SK-N-SH treated with all-trans-retinoic acid at 6 μM for 48 hours (cell line): ENCODE measurements at regions not wholly inside any gene's neighbourhood (a gene's known extent, or its start where the extent isn't known, plus 50 kb on each side); places are given as distances from the start of the nearest gene placed in this dataset.

Experiments
- ATAC-seq: fragments of 200-7000 bp; cut with Tn5 transposase; 3 replicates; pipeline ENCODE4 v1.9.1; 2020; ENCODE audit warnings: mild to moderate bottlenecking, moderate library complexity
- ARNTL ChIP-seq: fragments of 450-650 bp; formaldehyde crosslinking; IDR thresholded peaks from 2 replicates; pipeline ENCODE4 v1.5.0; 2020; ENCODE audit warnings: low read depth, mild to moderate bottlenecking, moderate library complexity, borderline replicate concordance
- BACH2 ChIP-seq: fragments of 250-450 bp; sonication (Bioruptor Pico); IDR thresholded peaks from 2 replicates; pipeline ENCODE4 v1.9.0; 2021; ENCODE audit warnings: mild to moderate bottlenecking, borderline replicate concordance
- CSDC2 ChIP-seq: fragments of 250-450 bp; sonication (Bioruptor Pico); IDR thresholded peaks from 2 replicates; pipeline ENCODE4 v1.5.0; 2020; ENCODE audit warnings: mild to moderate bottlenecking, moderate library complexity
- ESRRG ChIP-seq: fragments of 250-450 bp; sonication (Bioruptor Pico); IDR thresholded peaks from 2 replicates; pipeline ENCODE4 v1.6.1; 2021; ENCODE audit warnings: mild to moderate bottlenecking
- GLIS3 ChIP-seq: fragments of 250-450 bp; sonication (Bioruptor Pico); IDR thresholded peaks from 2 replicates; pipeline ENCODE4 v1.5.0; 2020; ENCODE audit warnings: mild to moderate bottlenecking, moderate library complexity
- ISL1 ChIP-seq: fragments of 250-450 bp; sonication (Bioruptor Pico); IDR thresholded peaks from 2 replicates; pipeline ENCODE4 v2.1.2; 2022; ENCODE audit warnings: mild to moderate bottlenecking, moderate library complexity
- OSR1 ChIP-seq: fragments of 250-450 bp; sonication (Bioruptor Pico); IDR thresholded peaks from 2 replicates; pipeline ENCODE4 v1.8.0; 2022; ENCODE audit warnings: moderate library complexity, mild to moderate bottlenecking, inconsistent platforms
- PPARA ChIP-seq: fragments of 250-450 bp; sonication (Bioruptor Pico); IDR thresholded peaks from 2 replicates; pipeline ENCODE4 v1.5.0; 2020; ENCODE audit warnings: mild to moderate bottlenecking, borderline replicate concordance
- SNAI2 ChIP-seq: fragments of 250-450 bp; sonication (Bioruptor Pico); IDR thresholded peaks from 2 replicates; pipeline ENCODE4 v1.5.0; 2020; ENCODE audit warnings: mild to moderate bottlenecking, moderate library complexity
- TCF4 ChIP-seq: fragments of 250-450 bp; sonication (Bioruptor Pico); IDR thresholded peaks from 2 replicates; pipeline ENCODE4 v1.8.0; 2021; ENCODE audit warnings: mild to moderate bottlenecking, moderate library complexity, borderline replicate concordance
- TOX ChIP-seq: fragments of 250-450 bp; sonication (Bioruptor Pico); IDR thresholded peaks from 2 replicates; pipeline ENCODE4 v1.8.0; 2021; ENCODE audit warnings: mild to moderate bottlenecking, moderate library complexity, borderline replicate concordance
- TSHZ2 ChIP-seq: fragments of 250-450 bp; sonication (Bioruptor Pico); IDR thresholded peaks from 2 replicates; pipeline ENCODE4 v1.5.0; 2020; ENCODE audit warnings: mild to moderate bottlenecking, moderate library complexity
- ZC3H10 ChIP-seq: fragments of 250-450 bp; sonication (Bioruptor Pico); IDR thresholded peaks from 2 replicates; pipeline ENCODE4 v1.5.1; 2021; ENCODE audit warnings: mild to moderate bottlenecking, moderate library complexity
- ZFP30 ChIP-seq: fragments of 450-650 bp; formaldehyde crosslinking; IDR thresholded peaks from 2 replicates; pipeline ENCODE4 v1.5.0; 2022; ENCODE audit warnings: mild to moderate bottlenecking, moderate library complexity
- ZNF565 ChIP-seq: fragments of 450-650 bp; formaldehyde crosslinking; conservative IDR thresholded peaks from 2 replicates; pipeline ENCODE4 v1.5.0; 2020; ENCODE audit warnings: low read depth, mild to moderate bottlenecking, moderate library complexity
- ZNF8 ChIP-seq: fragments of 450-650 bp; formaldehyde crosslinking; IDR thresholded peaks from 2 replicates; pipeline ENCODE4 v1.5.0; 2020; ENCODE audit warnings: mild to moderate bottlenecking, moderate library complexity
- TF ChIP-seq, protein P1 (sequence below): fragments of 250-450 bp; sonication (Bioruptor Pico); IDR thresholded peaks from 2 replicates; pipeline ENCODE4 v1.5.1; 2020; ENCODE audit warnings: low read depth, mild to moderate bottlenecking, moderate library complexity
- TF ChIP-seq, protein P2 (sequence below): fragments of 250-450 bp; sonication (Bioruptor Pico); IDR thresholded peaks from 2 replicates; pipeline ENCODE4 v1.8.0; 2021; ENCODE audit warnings: low read depth, mild to moderate bottlenecking, moderate library complexity, borderline replicate concordance
- TF ChIP-seq, protein P3 (sequence below): fragments of 250-450 bp; sonication (Bioruptor Pico); IDR thresholded peaks from 2 replicates; pipeline ENCODE4 v1.5.1; 2021; ENCODE audit warnings: mild to moderate bottlenecking, moderate library complexity
- TF ChIP-seq, protein P4 (sequence below): fragments of 250-450 bp; sonication (Bioruptor Pico); IDR thresholded peaks from 2 replicates; pipeline ENCODE4 v1.8.0; 2020; ENCODE audit warnings: mild to moderate bottlenecking, moderate library complexity, borderline replicate concordance

DNA sequence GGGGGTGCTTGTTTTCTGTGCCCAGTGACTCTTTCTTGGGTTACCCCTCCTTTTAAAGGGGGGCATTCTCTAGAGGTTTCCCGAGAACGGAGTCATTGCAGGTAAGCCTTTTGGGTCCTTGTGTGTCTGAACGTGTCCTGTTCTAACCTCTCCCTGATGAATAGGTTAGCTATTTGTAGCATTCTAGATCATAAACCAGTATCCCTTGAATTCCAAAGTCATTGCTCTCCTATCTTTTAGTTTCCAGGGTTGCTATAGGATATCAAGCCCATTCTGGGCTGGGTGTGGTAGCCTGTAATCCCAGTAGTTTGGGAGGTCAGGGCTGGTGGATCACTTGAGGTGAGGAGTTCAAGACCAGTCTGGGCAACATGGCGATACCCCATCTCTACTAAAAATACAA lies 65.9 kb upstream of the YWHAQ start:
- no peak for TF ChIP-seq TOX (CRISPR knock-in tag)
- TF ChIP-seq OSR1 (CRISPR knock-in tag), result no peak
- TF ChIP-seq SNAI2 (CRISPR knock-in tag), result no peak
- TF ChIP-seq, protein P1, sequence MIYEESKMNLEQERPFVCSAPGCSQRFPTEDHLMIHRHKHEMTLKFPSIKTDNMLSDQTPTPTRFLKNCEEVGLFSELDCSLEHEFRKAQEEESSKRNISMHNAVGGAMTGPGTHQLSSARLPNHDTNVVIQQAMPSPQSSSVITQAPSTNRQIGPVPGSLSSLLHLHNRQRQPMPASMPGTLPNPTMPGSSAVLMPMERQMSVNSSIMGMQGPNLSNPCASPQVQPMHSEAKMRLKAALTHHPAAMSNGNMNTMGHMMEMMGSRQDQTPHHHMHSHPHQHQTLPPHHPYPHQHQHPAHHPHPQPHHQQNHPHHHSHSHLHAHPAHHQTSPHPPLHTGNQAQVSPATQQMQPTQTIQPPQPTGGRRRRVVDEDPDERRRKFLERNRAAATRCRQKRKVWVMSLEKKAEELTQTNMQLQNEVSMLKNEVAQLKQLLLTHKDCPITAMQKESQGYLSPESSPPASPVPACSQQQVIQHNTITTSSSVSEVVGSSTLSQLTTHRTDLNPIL (CRISPR knock-in tag), result no peak
- TF ChIP-seq CSDC2 (CRISPR knock-in tag), result no peak
- TF ChIP-seq, protein P2, sequence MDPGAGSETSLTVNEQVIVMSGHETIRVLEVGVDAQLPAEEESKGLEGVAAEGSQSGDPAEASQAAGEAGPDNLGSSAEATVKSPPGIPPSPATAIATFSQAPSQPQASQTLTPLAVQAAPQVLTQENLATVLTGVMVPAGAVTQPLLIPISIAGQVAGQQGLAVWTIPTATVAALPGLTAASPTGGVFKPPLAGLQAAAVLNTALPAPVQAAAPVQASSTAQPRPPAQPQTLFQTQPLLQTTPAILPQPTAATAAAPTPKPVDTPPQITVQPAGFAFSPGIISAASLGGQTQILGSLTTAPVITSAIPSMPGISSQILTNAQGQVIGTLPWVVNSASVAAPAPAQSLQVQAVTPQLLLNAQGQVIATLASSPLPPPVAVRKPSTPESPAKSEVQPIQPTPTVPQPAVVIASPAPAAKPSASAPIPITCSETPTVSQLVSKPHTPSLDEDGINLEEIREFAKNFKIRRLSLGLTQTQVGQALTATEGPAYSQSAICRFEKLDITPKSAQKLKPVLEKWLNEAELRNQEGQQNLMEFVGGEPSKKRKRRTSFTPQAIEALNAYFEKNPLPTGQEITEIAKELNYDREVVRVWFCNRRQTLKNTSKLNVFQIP (CRISPR knock-in tag), result no peak
- no peak for TF ChIP-seq BACH2 (CRISPR knock-in tag)
- TF ChIP-seq ZNF8 (CRISPR knock-in tag), result no peak
- TF ChIP-seq, protein P3, sequence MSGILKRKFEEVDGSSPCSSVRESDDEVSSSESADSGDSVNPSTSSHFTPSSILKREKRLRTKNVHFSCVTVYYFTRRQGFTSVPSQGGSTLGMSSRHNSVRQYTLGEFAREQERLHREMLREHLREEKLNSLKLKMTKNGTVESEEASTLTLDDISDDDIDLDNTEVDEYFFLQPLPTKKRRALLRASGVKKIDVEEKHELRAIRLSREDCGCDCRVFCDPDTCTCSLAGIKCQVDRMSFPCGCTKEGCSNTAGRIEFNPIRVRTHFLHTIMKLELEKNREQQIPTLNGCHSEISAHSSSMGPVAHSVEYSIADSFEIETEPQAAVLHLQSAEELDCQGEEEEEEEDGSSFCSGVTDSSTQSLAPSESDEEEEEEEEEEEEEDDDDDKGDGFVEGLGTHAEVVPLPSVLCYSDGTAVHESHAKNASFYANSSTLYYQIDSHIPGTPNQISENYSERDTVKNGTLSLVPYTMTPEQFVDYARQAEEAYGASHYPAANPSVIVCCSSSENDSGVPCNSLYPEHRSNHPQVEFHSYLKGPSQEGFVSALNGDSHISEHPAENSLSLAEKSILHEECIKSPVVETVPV (CRISPR knock-in tag), result no peak
- no peak for TF ChIP-seq ESRRG
- TF ChIP-seq ISL1, result no peak
- TF ChIP-seq ZFP30, result no peak
- TF ChIP-seq TCF4 (CRISPR knock-in tag), result no peak
- TF ChIP-seq TSHZ2 (CRISPR knock-in tag), result no peak
- TF ChIP-seq ZC3H10 (CRISPR knock-in tag), result no peak
- TF ChIP-seq ZNF565, result no peak
- TF ChIP-seq ARNTL (CRISPR knock-in tag), result no peak
- no peak for TF ChIP-seq PPARA (CRISPR knock-in tag)
- no peak for ATAC-seq

GRCh38 chr2:9697909-9698308 lies 67.1 kb upstream of the YWHAQ start:
- no peak for ATAC-seq

GRCh38 chr2:9699139-9700108 lies 68.6 kb upstream of the YWHAQ start:
- ATAC-seq, result peak; percentile 60
- no peak for TF ChIP-seq TCF4 (CRISPR knock-in tag)
- no peak for TF ChIP-seq GLIS3 (CRISPR knock-in tag)
- TF ChIP-seq ZFP30, result no peak
- TF ChIP-seq, protein P4, sequence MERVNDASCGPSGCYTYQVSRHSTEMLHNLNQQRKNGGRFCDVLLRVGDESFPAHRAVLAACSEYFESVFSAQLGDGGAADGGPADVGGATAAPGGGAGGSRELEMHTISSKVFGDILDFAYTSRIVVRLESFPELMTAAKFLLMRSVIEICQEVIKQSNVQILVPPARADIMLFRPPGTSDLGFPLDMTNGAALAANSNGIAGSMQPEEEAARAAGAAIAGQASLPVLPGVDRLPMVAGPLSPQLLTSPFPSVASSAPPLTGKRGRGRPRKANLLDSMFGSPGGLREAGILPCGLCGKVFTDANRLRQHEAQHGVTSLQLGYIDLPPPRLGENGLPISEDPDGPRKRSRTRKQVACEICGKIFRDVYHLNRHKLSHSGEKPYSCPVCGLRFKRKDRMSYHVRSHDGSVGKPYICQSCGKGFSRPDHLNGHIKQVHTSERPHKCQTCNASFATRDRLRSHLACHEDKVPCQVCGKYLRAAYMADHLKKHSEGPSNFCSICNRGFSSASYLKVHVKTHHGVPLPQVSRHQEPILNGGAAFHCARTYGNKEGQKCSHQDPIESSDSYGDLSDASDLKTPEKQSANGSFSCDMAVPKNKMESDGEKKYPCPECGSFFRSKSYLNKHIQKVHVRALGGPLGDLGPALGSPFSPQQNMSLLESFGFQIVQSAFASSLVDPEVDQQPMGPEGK (CRISPR knock-in tag), result no peak
- no peak for TF ChIP-seq CSDC2 (CRISPR knock-in tag)
- TF ChIP-seq, protein P2 (CRISPR knock-in tag), result no peak
- TF ChIP-seq, protein P3 (CRISPR knock-in tag), result no peak
- TF ChIP-seq PPARA (CRISPR knock-in tag), result no peak
- no peak for TF ChIP-seq ESRRG

More at GRCh38 chr2:9697909-9698308, 67.1 kb upstream of the YWHAQ start:
- TF ChIP-seq CSDC2 (CRISPR knock-in tag), result no peak
- no peak for TF ChIP-seq PPARA (CRISPR knock-in tag)
- no peak for TF ChIP-seq ZFP30
